HG03108 (cell line): ENCODE measurements at regions not wholly inside any gene's neighbourhood (a gene's known extent, or its start where the extent isn't known, plus 50 kb on each side); places are given as distances from the start of the nearest gene placed in this dataset.
"Not testable (repeated sequence)": the region's sequence is repeated elsewhere in the genome, so short reads cannot be mapped to it uniquely, and the experiment has no call there.

Experiments used
- ATAC-seq: cut with Tn5 transposase; IDR thresholded peaks from one replicate; pipeline ENCODE4 v1.9.1; 2021; ENCODE audit warnings: moderate library complexity; ENCODE audit not compliant: unreplicated experiment

DNA sequence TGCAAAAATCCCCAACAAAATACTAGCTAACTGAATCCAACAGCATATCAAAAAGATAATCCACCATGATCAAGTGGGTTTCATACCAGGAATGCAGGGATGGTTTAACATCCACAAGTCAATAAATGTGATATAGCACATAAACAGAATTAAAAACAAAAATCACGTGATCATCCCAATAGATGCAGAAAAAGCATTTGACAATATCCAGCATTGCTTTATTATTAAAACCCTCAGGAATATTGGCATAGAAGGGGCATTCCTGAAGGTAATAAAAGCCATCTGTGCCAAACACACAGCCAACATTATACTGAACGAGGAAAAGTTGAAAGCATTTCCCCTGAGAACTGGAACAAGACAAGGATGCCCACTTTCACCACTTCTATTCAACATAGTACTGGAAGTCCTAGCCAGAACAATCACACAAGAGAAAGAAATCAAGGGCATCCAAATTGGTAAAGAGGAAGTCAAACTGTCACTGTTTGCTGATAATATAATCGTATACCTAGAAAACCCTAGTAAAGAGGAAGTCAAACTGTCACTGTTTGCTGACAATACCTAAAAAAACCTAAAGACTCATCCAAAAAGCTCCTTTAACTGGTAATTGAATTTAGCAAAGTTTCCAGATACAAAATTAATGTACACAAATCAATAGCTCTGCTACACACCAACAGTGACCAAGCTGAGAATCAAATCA lies 109.8 kb downstream of the RNASET2 start:
- not testable (repeated sequence) for ATAC-seq

DNA sequence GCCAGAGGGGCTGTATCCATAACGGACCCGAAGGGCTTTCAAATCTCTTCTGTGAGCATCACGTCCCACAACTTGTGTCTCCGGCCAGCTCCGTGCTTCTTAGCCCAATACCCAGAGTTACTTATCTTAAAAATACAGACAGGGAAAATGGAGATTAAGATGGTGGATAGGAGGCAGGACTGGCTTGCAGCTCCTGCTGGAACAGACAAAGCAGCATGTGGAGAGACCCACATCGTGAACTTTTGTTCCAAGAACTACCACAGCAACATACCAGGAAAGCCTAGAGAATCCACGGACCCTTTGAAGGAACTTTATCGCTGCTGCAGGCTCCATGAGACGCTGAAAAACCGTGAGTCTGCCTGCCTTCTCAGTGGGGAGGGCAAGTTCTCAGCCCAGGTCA lies 113.7 kb downstream of the RNASET2 start:
- ATAC-seq: no peak

DNA sequence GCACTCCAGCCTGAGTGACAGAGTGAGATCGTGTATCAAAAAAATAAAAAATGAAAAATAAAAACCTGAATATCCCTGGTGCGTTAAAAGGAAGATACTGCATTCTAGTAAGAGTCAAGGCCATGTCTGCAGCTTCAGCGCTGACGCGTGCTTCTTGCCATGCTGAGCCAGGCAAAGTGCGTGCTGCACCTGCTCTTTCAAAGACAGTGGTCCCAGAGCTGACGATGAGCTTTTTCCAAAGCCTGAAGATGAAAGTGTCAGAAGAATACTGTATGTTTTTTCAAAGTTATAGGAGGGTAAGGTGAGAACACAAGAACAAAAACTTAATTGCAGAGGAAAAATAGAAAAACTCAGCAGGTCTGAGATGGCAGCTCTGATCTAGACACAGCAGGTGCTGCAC lies 115.1 kb downstream of the RNASET2 start:
- no peak for ATAC-seq

DNA sequence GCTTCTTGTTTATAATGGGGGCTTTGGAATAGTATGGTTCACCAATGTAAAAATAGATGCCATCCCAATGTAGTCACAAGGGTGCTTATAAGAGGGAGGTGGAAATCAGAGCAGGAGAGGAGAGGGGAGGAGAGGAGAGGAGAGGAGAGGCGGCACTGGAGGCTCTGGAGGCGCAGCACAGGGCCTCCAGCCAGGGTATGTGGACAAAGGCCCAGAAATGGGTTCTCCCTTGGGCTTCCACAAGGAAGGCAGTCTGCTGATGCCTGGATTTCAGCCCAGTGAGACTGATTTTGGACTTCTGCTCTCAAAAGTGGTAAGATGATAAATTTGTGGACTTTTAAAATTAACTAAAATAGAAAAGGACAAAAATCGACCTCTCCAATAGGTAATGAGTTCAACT lies 116.8 kb downstream of the RNASET2 start:
- no peak for ATAC-seq

DNA sequence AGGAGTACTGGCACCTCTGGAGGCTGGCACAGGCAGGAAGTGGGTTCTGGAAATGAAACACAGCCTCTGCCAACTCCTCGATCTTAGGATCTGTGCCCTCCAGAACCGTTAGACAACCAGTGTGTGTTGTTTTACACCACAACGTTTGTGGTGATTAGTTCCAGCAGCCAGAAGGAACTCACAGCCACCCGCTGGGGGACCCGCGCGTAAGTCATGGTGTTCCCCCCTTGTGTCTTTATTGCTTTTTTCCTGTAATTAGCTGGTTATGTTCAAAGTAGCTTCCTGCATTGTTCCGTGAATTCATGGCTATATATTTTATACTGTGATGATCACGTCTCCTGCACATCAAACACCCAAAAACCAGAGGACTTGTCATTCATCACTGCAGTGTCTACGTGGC lies 117.4 kb downstream of the RNASET2 start:
- no peak for ATAC-seq

DNA sequence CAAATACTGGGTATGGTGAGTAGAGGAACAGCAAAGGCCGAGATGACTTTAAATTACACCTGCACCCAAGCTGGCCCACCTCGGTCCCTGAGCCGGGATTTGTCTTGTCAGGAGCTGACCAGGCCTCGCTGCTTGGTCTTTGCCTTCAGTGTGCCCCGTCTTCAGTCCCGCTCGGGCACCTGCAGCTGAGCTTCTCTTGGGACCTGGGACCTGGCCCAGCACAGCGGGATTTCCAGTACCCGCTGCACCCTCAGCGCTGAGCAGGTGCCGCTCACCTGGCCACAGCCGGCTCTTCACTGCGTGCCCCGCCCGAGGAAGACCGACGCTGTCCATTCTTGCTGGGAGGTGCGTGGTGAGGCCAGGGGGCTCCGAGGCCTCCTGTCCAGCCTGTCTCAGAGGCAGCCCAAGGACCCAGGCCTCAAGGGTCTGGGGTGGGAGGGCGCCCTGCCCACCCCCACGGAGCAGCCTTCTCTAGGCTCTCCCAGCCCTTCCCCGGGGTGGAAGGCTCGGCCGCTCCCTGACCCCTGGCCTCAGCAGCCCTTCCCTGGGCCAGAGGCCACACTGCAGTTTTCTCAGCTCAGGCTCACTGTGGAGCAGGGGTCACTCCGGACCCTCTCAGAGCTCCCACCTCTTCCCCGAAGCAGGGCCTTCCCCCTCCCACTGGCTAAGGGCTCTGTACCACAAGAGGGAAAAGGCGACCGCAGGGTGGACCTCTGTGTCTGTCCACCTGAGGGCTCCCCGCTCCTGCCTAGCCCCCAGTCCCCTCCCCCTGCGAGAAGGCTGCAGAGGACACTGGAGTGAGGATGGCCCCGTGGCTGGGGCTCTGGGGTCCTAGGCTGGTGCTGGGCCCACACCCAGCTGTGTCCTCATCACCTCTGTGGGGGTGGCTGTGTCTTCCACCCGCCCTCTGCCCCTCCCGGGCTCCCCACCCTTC lies 119.3 kb downstream of the RNASET2 start:
- no peak for ATAC-seq

DNA sequence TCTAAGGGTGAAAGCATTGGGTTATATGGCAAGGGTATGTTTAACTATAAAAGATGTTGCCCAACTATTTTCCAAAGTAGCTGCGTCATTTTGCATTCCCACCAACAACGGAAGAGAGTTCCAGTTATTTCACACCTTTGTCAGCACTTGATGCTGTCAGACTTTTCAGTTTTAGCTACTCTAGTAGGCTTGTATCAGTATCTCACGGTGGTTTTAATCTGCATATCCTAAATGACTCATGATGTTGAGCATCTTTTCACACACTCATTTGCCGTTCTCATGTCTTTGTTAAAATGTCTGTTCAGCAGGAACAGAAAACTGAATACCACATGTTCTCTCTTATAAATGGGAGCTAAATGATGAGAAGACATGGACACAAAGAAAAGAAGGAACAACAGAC lies 122.3 kb downstream of the RNASET2 start:
- no peak for ATAC-seq

DNA sequence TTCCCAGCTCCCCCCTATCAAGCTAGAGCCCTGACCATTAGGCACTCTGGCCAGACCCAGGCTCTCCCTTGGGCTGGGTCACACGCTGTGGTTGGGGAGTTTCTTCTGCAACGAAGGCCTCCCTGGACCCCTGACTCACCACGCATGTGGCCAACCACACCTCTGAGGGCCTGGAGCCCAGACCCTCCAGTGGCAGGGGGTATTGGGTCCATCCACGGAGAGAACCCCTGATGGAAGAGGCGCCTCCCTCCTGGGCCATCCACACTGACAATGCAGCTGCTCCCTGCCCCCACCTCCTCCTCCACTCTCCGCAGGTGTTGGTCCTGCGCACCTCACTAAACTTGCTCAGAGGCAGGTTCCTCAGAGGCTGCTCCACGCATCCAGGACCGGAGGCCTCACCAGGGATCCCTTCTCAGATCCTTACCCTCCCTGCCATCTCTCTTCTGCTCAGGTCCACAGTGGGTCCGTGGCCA lies 125.4 kb downstream of the RNASET2 start:
- no peak for ATAC-seq

DNA sequence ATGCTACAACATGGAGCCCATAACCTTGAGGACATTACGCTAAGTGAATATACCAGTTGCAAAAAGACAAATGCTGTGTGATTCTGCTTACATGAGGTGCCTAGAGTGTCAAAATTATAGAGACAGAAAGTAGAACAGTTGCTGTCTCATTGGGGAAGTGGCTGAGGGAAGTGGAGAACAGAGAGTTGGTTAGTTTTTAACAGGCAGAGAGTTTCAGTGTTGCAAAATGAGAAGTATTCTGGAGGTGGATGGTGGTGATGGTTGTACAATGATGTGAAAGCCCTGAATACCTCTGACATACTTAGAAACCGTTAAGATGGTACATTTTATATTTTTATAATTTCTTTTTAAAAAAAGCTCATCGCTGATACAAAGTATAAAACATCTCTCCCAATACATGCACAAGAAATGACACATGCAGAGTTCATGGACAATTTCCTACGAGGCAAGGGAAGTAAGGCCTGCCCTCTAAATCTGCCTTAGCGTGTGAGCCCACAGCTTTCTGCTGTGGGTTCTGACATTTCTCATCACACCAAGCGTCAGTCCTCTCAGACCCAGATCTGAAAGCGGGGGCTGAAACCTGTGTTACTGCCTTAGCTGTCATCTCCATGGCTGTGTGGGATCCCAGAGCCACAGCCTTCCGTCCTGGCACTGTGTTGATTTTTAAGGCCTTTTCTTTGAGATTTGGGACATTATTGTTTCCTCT lies 126.0 kb downstream of the RNASET2 start:
- peak; percentile 90 for ATAC-seq

DNA sequence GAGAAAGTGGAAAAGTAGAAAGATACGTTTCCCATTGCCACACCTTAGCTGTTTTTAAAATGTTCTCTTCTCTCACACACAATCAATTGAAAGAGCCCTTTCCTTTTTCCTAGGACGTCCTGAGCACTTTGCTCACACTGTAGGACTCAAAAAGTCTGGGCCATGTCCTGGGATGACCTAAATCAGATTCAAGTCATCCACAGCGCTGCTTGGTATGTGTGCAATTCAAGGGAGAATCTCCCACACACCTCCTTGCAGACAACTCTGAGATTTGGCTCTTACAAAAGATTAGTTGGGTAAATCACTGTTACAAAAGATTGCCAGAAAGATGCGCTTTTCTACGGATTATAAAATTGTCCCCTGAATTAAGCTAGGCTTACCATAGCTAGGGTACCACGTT lies 130.1 kb downstream of the RNASET2 start:
- no peak for ATAC-seq

DNA sequence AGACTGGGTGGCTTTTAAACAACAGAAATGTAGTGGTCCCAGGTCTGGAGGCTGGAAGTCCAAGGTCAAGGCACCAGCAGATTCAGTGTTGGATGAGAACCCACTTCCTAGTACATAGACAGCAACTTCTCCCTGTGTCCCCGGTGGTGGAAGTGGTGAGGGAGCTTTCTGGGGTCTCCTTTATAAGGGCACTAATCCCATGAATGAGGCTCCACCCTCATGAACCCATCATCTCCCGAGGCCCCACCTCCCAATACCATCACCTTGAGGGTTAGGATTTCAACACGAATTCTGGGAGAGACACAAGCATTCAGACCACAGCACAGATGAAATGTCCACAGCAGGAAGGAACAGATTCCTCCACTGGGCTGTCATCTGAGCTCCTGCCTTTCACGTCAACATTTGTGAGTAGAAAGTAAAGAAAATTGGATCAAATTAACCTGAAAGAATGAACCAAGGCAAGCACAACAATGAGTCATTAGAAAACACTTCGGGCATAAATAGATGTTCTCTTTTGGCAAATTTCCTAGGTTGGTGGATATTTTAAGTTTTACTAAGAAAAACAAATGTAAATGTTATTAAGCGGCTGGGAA lies 130.7 kb downstream of the RNASET2 start:
- no peak for ATAC-seq

DNA sequence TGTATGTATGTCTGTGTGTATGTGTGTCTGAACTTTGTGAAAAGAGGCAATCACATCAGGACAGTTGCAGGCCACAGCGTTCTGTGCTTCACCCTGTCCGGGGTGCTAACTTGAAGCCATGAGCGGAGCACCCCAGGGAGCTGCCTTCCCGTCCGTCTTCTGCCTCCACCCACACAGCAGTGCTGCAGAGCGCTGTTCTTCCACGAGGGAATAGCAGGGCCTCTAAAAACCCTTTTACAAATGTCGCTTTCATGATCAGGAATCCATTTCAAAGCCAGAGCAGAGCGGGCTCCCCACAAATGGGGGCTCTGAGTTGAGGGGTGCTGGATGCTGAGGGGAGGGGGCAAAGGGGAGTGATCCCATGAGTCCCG lies 131.5 kb downstream of the RNASET2 start:
- no peak for ATAC-seq

DNA sequence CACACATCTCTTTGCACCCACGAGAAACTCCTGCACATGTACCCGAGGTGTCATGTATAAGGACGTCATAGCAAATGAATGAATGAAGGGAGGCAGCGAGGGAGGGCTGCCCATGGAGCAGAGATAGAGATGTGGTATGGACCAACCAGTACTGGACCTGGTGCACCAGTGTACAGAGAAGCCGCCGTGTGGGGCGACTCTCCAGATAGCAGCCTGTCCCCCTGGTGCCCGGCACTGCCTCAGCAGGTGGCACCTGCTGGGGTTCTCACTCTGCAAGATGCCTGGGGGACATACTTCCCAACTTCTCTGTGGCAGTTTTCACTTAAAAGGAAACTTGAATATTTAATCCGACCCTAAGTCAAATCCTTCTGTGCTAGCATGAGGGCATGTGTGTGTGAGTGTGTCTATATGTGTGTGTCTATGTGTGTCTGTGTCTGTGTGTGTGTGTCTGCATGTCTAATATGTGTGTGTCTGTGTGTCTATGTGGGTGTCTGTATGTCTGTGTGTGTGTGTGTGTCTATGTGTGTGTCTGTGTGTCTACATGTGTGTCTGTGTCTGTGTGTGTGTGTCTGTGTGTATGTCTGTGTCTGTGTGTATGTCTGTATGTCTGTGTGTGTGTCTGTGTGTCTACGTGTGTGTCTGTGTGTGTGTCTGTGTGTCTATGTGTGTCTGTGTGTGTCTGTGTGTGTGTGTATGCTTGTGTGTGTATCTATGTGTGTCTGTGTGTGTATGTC lies 132.0 kb downstream of the RNASET2 start:
- no peak for ATAC-seq

DNA sequence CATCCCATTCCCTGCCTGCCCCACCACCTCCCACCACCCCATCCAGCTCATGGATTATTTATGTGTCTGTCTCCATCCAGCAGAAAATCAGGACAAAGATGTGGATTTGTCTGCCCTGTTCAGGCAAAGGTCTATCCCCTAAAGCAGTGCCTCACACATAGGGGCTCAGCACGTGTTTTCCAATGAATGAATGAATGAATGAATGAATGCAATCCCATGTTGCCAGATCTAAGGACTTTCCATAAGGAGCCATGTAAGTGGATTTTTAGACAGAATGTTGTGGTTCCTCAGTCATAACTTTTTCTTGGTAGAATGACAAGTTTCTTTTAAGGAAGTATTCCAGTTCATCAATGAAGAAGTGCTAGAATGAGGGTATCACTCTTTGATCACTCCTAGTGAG lies 133.7 kb downstream of the RNASET2 start:
- no peak for ATAC-seq

DNA sequence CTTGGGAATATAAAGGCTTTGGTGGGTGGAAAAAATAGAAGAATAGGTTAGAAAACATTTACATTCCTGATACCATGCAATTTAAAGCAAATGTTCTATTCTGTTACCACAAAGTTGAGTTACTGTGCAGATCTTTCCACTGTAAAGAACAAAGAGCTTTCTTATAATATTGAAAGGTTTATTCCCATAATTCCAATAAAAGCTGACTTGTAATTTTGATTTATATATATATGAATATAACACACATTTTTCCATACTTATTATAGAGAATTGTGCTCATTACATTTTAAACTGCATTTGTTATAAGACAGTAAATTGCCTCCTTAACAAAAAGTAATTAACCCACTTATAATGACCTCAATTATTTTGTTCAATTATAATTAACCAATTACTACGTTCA lies 135.9 kb downstream of the RNASET2 start:
- ATAC-seq: no peak

DNA sequence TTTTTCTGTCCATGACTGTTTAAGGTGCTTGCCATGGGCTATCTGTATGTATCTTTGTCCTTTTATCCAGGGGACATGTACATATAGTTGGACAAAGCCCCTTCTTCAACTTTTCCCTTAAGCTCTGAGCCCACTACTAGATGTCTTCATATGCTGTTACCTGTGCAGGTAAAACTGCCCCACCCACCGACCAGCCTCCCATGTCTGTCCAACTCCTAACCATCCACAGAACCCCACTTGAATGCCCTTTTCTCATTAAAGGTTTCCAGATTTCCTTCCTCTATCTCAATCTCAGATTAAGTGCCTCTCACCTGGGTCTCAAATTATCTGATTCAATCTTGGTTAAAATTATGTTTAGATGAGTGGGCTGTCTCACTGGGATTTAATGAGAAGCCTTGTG lies 136.3 kb downstream of the RNASET2 start:
- ATAC-seq: no peak

DNA sequence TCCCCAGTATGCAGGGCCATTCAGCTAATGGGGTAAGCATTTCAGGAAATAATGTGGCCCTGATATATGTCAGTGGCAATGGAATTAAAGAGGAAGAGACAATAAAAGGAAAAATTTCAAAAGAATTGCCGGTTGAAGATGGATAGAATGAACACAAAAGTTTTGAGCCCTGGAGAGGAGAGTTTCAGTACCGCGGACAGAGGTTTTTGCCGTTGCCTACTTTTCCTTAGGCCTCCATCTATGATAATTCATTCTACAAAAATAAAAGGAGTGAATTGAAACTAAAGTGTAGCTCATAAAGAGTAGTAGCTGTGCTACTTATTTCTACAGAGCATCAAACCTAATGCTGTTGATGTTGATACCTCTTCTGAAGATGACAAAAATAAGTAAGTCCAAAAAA lies 140.7 kb downstream of the RNASET2 start:
- ATAC-seq: no peak

DNA sequence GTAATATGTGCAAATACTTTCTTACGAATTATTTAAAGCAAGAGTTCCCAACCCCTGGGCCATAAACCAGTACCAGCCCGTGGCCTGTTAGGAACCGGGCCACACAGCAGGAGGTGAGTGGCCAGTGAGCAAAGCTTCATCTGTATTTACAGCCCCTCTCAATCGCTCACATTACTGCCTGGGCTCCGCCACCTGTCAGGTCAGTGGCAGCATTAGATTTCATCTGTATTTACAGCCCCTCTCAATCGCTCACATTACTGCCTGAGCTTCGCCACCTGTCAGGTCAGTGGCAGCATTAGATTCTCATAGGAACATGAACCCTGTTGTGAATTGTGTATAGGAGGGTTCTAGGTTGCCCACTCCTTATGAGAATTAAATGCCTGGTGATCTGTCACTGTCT lies 142.0 kb downstream of the RNASET2 start:
- no peak for ATAC-seq

DNA sequence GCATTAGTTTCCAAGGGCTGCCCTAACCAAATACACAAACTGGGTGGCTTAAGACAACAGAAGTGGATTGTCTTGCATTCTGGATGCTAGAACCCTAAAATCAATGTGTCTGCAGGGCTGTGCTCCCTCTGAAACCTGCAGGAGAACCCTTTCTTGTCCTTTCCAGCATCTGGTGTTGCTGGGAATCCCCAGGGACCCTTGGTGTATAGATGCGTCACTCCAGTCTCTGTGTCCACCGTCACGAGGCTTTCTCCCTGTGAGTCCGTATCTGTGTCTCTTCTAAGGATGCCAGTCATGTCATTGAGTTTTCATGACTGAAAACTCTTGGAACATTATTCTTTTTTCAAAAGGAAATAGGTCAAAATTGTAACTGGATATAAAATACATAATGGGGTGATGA lies 142.9 kb downstream of the RNASET2 start:
- no peak for ATAC-seq

DNA sequence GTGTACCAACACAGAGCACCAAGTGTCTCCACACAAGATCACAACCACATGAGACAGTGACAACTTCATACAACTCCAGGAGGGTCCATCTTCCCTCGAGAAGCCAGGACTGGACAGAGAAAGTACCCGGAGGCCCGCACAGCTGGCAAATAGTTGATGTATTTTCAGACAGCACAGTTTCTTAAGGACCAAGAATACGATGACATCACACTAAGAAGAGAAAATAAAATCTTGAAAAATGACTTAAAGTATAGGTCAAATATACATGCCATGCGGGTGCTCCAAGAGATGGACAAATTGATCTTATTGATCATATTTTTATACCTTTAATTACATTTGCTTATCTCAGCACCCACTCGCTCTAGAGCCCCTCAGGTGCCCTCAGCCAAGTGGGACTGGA lies 145.5 kb downstream of the RNASET2 start:
- ATAC-seq: no peak

DNA sequence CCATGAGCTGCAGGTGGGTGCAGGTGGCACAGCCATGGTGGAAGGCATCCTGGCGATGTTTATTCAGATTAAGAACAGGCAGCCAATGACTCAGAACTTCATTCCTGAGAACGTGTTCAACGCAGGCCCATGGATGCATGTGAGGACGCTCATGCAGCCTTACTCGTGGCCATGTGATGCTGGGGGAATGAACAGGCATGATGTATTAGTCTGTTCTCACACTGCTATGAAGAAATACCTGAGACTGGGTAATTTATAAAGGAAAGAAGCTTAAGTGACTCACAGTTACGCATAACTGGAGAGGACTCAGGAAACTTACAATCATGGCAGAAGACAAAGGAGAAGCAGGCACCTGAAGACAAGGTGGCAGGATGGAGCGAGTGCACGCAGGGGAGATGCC lies 146.6 kb downstream of the RNASET2 start:
- ATAC-seq: no peak
